ENCODE measurements at regions not wholly inside any gene's neighbourhood (a gene's known extent, or its start where the extent isn't known, plus 50 kb on each side); places are given as distances from the start of the nearest gene placed in this dataset.

DNA sequence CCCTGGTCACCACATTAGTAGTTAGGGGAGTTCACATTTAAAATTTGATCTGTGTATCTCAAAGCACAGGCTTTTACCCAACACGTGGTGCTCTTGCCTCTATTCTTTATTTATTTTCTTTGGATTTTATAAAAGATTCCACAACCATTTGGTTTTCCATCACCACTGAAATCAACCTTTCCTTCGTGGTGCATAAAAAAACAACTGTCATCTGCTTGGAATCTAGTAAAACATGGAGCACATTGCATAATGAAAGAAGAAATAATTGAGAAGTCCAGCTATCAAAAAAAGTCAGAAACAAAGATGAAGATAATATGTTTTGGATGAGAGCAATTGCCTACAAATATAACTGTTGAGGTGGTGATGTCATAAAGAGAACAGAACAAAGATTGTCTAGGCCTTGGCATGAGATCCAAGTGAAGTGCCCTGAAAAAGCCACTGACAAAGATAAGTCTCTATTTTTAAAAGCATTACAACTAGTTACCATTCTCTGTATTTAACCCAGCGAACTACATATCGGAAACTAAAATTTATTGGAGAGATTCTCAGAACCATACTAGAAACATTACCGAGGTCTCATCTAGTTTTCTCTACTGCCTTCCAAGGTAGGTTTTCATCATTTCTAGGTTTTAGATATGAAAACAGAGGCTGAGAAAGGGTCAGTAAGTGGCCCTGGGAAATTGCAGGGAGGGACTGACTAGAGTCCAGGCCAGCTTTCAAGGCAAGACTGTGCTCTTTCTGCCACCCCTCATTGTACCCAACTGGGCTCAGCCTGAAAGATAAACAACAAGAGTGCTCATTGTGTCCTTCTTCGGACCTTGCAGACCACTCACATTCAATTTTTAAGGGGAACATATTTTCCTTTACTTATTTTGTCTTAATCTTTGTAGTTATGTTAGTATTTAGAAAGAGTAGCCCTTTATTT, 127.3 kb downstream of the MAD2L1 start:
- H3K4me2 ChIP-seq (ENCODE audit: extremely low read depth, insufficient read depth, low read length): no peak overlapping the region
- no peaks in the 10 kb centered on the region for H3K79me2 ChIP-seq (ENCODE audit: control insufficient read depth, insufficient read depth, low read length)
- H3K4me3 ChIP-seq (replicated peaks in 1 of 4; ENCODE audit: control extremely low read depth in 1 of 4, insufficient read depth in 1 of 4, low read depth in 3 of 4, low read length in 4 of 4): no peak overlapping the region
- no peaks in the 10 kb centered on the region for H3K27me3 ChIP-seq (ENCODE audit: control insufficient read depth, insufficient read depth, low read length)
- TF ChIP-seq EZH2 (IDR thresholded peaks at IDR 0.05; ENCODE audit: low read length, missing control alignments): no peak
- TF ChIP-seq CTCF (conservative IDR thresholded peaks at IDR 0.05 in 1 of 2, IDR thresholded peaks at IDR 0.05 in 1 of 2; ENCODE audit: low read depth in 1 of 2, low read length in 2 of 2): no peak
- H3K9ac ChIP-seq (ENCODE audit: insufficient read depth, low read length): no peak overlapping the region
- peak; percentile 18 to 42 for DNase-seq (ENCODE audit: low read depth in 2 of 2)
- H3K36me3 ChIP-seq (ENCODE audit: control insufficient read depth, insufficient read depth, low read length): no peaks in the 10 kb centered on the region
- H4K20me1 ChIP-seq (ENCODE audit: control insufficient read depth, extremely low read depth, insufficient read depth, low read length): no peaks in the 10 kb centered on the region
- peak overlapping the region; percentile 30 for H2AFZ ChIP-seq (ENCODE audit: low read length)
- no peak overlapping the region for H3K27ac ChIP-seq (ENCODE audit: insufficient read depth, low read length)
- H3K9me3 ChIP-seq (ENCODE audit: control insufficient read depth, insufficient read depth, low read depth, low read length): no peaks in the 10 kb centered on the region
- no peaks in the 10 kb centered on the region for H3K4me1 ChIP-seq (ENCODE audit: control insufficient read depth, extremely low read depth, insufficient read depth, low read length)

DNA sequence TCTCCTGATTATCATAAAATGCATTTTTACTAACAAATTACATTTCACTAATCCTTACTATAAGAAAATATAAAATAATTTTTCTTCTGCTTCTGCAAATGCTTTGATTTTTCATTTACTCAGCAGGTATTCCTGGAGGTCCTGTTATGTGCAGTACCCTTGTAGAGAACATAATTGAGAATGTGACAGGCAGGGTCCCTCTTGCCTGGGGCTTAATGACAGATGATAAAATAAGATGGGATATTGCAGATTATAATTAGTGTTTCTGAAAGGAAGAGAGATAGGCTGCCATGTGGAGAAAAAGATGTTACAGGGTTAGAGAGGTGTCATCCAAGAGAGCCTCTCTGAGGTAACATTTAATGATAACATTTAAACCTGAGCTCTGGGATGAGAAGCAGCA, 128.9 kb downstream of the MAD2L1 start:
- Histone ChIP-seq H3K4me2 (ENCODE audit: extremely low read depth, insufficient read depth, low read length) (no peak overlapping the region), H3K9ac (ENCODE audit: insufficient read depth, low read length) (no peak overlapping the region), H4K20me1 (ENCODE audit: control insufficient read depth, extremely low read depth, insufficient read depth, low read length) (no peaks in the 10 kb centered on the region), H3K27ac (ENCODE audit: insufficient read depth, low read length) (no peak overlapping the region), H3K4me1 (ENCODE audit: control insufficient read depth, extremely low read depth, insufficient read depth, low read length) (no peaks in the 10 kb centered on the region), H3K9me3 (ENCODE audit: control insufficient read depth, insufficient read depth, low read depth, low read length) (no peaks in the 10 kb centered on the region), H3K79me2 (ENCODE audit: control insufficient read depth, insufficient read depth, low read length) (no peaks in the 10 kb centered on the region), H3K36me3 (ENCODE audit: control insufficient read depth, insufficient read depth, low read length) (no peaks in the 10 kb centered on the region), H3K4me3 (replicated peaks in 1 of 4; ENCODE audit: control extremely low read depth in 1 of 4, insufficient read depth in 1 of 4, low read depth in 3 of 4, low read length in 4 of 4) (no peak overlapping the region), H3K27me3 (ENCODE audit: control insufficient read depth, insufficient read depth, low read length) (no peaks in the 10 kb centered on the region), H2AFZ (ENCODE audit: low read length) (no peak overlapping the region)
- TF ChIP-seq EZH2 (IDR thresholded peaks at IDR 0.05; ENCODE audit: low read length, missing control alignments): no peak
- no peak for TF ChIP-seq CTCF (conservative IDR thresholded peaks at IDR 0.05 in 1 of 2, IDR thresholded peaks at IDR 0.05 in 1 of 2; ENCODE audit: low read depth in 1 of 2, low read length in 2 of 2)
- DNase-seq (ENCODE audit: low read depth in 2 of 2): no peak

- no peak overlapping the region for H3K4me3 ChIP-seq (replicated peaks in 1 of 4; ENCODE audit: control extremely low read depth in 1 of 4, insufficient read depth in 1 of 4, low read depth in 3 of 4, low read length in 4 of 4)
- H3K27ac ChIP-seq (ENCODE audit: insufficient read depth, low read length): no peak overlapping the region
- H3K9ac ChIP-seq (ENCODE audit: insufficient read depth, low read length): no peak overlapping the region
- TF ChIP-seq EZH2 (IDR thresholded peaks at IDR 0.05; ENCODE audit: low read length, missing control alignments): no peak
- TF ChIP-seq CTCF (conservative IDR thresholded peaks at IDR 0.05 in 1 of 2, IDR thresholded peaks at IDR 0.05 in 1 of 2; ENCODE audit: low read depth in 1 of 2, low read length in 2 of 2): no peak
- H2AFZ ChIP-seq (ENCODE audit: low read length): no peak overlapping the region
- H3K9me3 ChIP-seq (ENCODE audit: control insufficient read depth, insufficient read depth, low read depth, low read length): no peaks in the 10 kb centered on the region
- H3K4me1 ChIP-seq (ENCODE audit: control insufficient read depth, extremely low read depth, insufficient read depth, low read length): no peaks in the 10 kb centered on the region
- no peaks in the 10 kb centered on the region for H3K79me2 ChIP-seq (ENCODE audit: control insufficient read depth, insufficient read depth, low read length)
- H3K36me3 ChIP-seq (ENCODE audit: control insufficient read depth, insufficient read depth, low read length): no peaks in the 10 kb centered on the region
- H4K20me1 ChIP-seq (ENCODE audit: control insufficient read depth, extremely low read depth, insufficient read depth, low read length): no peaks in the 10 kb centered on the region
- no peak overlapping the region for H3K4me2 ChIP-seq (ENCODE audit: extremely low read depth, insufficient read depth, low read length)
- no peak for DNase-seq (ENCODE audit: low read depth in 2 of 2)
- no peaks in the 10 kb centered on the region for H3K27me3 ChIP-seq (ENCODE audit: control insufficient read depth, insufficient read depth, low read length)
These were observed 133.0 kb downstream of the MAD2L1 start for GRCh38 chr4:119933606-119934005.

Data from fibroblast of lung (primary cell).